ENCODE measurements at regions not wholly inside any gene's neighbourhood (a gene's known extent, or its start where the extent isn't known, plus 50 kb on each side); places are given as distances from the start of the nearest gene placed in this dataset.
"Not testable (repeated sequence)": the region's sequence is repeated elsewhere in the genome, so short reads cannot be mapped to it uniquely, and the experiment has no call there.

GRCh38 chr16:48105976-48106375, 49.8 kb downstream of the ABCC12 start:
- no peak for DNase-seq

GRCh38 chr16:48105456-48105855, 50.3 kb downstream of the ABCC12 start:
- DNase-seq = no peak

GRCh38 chr16:48103591-48103990, 52.2 kb downstream of the ABCC12 start:
- no peak for DNase-seq

- DNase-seq = no peak
These were observed 53.4 kb downstream of the ABCC12 start for GRCh38 chr16:48102083-48103008.

- DNase-seq = peak; percentile 83
These were observed 54.6 kb downstream of the ABCC12 start for GRCh38 chr16:48101069-48101674.

- DNase-seq = no peak
These were observed 56.3 kb downstream of the ABCC12 start for GRCh38 chr16:48099455-48099854.

- no peak for DNase-seq
These were observed 57.3 kb downstream of the ABCC12 start for GRCh38 chr16:48098472-48098871.

- DNase-seq = no peak
These were observed 64.7 kb downstream of the ABCC12 start for GRCh38 chr16:48091117-48091516.

- DNase-seq = no peak
These were observed 66.6 kb downstream of the ABCC12 start for GRCh38 chr16:48089053-48089792.

- no peak for DNase-seq
These were observed 68.2 kb downstream of the ABCC12 start for GRCh38 chr16:48087639-48088038.

- DNase-seq = no peak
These were observed 69.4 kb downstream of the ABCC12 start for GRCh38 chr16:48086422-48086821.

GRCh38 chr16:48085729-48086128, 70.1 kb downstream of the ABCC12 start:
- DNase-seq = no peak

- DNase-seq = no peak
These were observed 71.0 kb downstream of the ABCC12 start for GRCh38 chr16:48084826-48085225.

- no peak for DNase-seq
These were observed 73.3 kb downstream of the ABCC12 start for GRCh38 chr16:48082516-48082915.

- no peak for DNase-seq
These were observed 74.1 kb downstream of the ABCC12 start for GRCh38 chr16:48081656-48082055.

- DNase-seq = no peak
These were observed 79.3 kb downstream of the ABCC12 start for GRCh38 chr16:48076455-48077012.

GRCh38 chr16:48075398-48075797, 80.4 kb downstream of the ABCC12 start:
- no peak for DNase-seq

GRCh38 chr16:48067388-48067787, 88.4 kb downstream of the ABCC12 start:
- no peak for DNase-seq

- DNase-seq = no peak
These were observed 90.8 kb downstream of the ABCC12 start for GRCh38 chr16:48064971-48065370.

- DNase-seq = no peak
These were observed 93.1 kb downstream of the ABCC12 start for GRCh38 chr16:48062681-48063080.

GRCh38 chr16:48059936-48060335, 95.9 kb downstream of the ABCC12 start:
- no peak for DNase-seq

GRCh38 chr16:48059190-48059589, 96.6 kb downstream of the ABCC12 start:
- DNase-seq = not testable (repeated sequence)

- DNase-seq = no peak
These were observed 98.7 kb downstream of the ABCC12 start for GRCh38 chr16:48057048-48057447.

Data from activated effector memory CD4-positive, alpha-beta T cell treated with anti-CD3 and anti-CD28 coated beads, Interleukin-2, amount 50 U/mL, for 16 hours (primary cell).